ENCODE measurements at regions not wholly inside any gene's neighbourhood (a gene's known extent, or its start where the extent isn't known, plus 50 kb on each side); places are given as distances from the start of the nearest gene placed in this dataset.

- no peak for TF ChIP-seq TBX3 (IDR thresholded peaks at IDR 0.05; ENCODE audit: borderline replicate concordance)
- TF ChIP-seq MEIS1 (CRISPR knock-in tag; IDR thresholded peaks at IDR 0.05; ENCODE audit: borderline replicate concordance) = peak; percentile 74; the same call in 1 of the 2 replicates
- TF ChIP-seq, protein P1, sequence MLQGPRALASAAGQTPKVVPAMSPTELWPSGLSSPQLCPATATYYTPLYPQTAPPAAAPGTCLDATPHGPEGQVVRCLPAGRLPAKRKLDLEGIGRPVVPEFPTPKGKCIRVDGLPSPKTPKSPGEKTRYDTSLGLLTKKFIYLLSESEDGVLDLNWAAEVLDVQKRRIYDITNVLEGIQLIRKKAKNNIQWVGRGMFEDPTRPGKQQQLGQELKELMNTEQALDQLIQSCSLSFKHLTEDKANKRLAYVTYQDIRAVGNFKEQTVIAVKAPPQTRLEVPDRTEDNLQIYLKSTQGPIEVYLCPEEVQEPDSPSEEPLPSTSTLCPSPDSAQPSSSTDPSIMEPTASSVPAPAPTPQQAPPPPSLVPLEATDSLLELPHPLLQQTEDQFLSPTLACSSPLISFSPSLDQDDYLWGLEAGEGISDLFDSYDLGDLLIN (CRISPR knock-in tag; IDR thresholded peaks at IDR 0.05; ENCODE audit: borderline replicate concordance) = peak; percentile 65; the same call in 1 of the 2 replicates
- peak; percentile 63 for TF ChIP-seq ZNF143 (CRISPR knock-in tag; IDR thresholded peaks at IDR 0.05)
- TF ChIP-seq, protein P2, sequence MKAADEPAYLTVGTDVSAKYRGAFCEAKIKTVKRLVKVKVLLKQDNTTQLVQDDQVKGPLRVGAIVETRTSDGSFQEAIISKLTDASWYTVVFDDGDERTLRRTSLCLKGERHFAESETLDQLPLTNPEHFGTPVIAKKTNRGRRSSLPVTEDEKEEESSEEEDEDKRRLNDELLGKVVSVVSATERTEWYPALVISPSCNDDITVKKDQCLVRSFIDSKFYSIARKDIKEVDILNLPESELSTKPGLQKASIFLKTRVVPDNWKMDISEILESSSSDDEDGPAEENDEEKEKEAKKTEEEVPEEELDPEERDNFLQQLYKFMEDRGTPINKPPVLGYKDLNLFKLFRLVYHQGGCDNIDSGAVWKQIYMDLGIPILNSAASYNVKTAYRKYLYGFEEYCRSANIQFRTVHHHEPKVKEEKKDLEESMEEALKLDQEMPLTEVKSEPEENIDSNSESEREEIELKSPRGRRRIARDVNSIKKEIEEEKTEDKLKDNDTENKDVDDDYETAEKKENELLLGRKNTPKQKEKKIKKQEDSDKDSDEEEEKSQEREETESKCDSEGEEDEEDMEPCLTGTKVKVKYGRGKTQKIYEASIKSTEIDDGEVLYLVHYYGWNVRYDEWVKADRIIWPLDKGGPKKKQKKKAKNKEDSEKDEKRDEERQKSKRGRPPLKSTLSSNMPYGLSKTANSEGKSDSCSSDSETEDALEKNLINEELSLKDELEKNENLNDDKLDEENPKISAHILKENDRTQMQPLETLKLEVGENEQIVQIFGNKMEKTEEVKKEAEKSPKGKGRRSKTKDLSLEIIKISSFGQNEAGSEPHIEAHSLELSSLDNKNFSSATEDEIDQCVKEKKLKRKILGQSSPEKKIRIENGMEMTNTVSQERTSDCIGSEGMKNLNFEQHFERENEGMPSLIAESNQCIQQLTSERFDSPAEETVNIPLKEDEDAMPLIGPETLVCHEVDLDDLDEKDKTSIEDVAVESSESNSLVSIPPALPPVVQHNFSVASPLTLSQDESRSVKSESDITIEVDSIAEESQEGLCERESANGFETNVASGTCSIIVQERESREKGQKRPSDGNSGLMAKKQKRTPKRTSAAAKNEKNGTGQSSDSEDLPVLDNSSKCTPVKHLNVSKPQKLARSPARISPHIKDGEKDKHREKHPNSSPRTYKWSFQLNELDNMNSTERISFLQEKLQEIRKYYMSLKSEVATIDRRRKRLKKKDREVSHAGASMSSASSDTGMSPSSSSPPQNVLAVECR (CRISPR knock-in tag; IDR thresholded peaks at IDR 0.05; ENCODE audit: borderline replicate concordance) = peak; percentile 88; the same call in 1 of the 2 replicates
- TF ChIP-seq MTF2 (CRISPR knock-in tag; IDR thresholded peaks at IDR 0.05; ENCODE audit: borderline replicate concordance) = no peak; the same call in 1 of the 2 replicates
- peak; percentile 20; the same call in 1 of the 2 replicates for TF ChIP-seq RAD21 (CRISPR knock-in tag; IDR thresholded peaks at IDR 0.05)
- peak; percentile 77 for TF ChIP-seq HHEX (CRISPR knock-in tag; IDR thresholded peaks at IDR 0.05)
- peak; percentile 76; the same call in 1 of the 2 replicates for TF ChIP-seq ZFP41 (CRISPR knock-in tag; IDR thresholded peaks at IDR 0.05; ENCODE audit: borderline replicate concordance)
- peak; percentile 80 for TF ChIP-seq KAT8 (CRISPR knock-in tag; IDR thresholded peaks at IDR 0.05)
- TF ChIP-seq RARA (CRISPR knock-in tag; IDR thresholded peaks at IDR 0.05) = peak; percentile 90
- TF ChIP-seq, protein P3, sequence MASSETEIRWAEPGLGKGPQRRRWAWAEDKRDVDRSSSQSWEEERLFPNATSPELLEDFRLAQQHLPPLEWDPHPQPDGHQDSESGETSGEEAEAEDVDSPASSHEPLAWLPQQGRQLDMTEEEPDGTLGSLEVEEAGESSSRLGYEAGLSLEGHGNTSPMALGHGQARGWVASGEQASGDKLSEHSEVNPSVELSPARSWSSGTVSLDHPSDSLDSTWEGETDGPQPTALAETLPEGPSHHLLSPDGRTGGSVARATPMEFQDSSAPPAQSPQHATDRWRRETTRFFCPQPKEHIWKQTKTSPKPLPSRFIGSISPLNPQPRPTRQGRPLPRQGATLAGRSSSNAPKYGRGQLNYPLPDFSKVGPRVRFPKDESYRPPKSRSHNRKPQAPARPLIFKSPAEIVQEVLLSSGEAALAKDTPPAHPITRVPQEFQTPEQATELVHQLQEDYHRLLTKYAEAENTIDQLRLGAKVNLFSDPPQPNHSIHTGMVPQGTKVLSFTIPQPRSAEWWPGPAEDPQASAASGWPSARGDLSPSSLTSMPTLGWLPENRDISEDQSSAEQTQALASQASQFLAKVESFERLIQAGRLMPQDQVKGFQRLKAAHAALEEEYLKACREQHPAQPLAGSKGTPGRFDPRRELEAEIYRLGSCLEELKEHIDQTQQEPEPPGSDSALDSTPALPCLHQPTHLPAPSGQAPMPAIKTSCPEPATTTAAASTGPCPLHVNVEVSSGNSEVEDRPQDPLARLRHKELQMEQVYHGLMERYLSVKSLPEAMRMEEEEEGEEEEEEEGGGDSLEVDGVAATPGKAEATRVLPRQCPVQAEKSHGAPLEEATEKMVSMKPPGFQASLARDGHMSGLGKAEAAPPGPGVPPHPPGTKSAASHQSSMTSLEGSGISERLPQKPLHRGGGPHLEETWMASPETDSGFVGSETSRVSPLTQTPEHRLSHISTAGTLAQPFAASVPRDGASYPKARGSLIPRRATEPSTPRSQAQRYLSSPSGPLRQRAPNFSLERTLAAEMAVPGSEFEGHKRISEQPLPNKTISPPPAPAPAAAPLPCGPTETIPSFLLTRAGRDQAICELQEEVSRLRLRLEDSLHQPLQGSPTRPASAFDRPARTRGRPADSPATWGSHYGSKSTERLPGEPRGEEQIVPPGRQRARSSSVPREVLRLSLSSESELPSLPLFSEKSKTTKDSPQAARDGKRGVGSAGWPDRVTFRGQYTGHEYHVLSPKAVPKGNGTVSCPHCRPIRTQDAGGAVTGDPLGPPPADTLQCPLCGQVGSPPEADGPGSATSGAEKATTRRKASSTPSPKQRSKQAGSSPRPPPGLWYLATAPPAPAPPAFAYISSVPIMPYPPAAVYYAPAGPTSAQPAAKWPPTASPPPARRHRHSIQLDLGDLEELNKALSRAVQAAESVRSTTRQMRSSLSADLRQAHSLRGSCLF (CRISPR knock-in tag; IDR thresholded peaks at IDR 0.05; ENCODE audit: borderline replicate concordance) = peak; percentile 83; the same call in 1 of the 2 replicates
- TF ChIP-seq ZBTB38 (CRISPR knock-in tag; IDR thresholded peaks at IDR 0.05) = peak; percentile 51; the same call in 1 of the 2 replicates
- TF ChIP-seq, protein P4, sequence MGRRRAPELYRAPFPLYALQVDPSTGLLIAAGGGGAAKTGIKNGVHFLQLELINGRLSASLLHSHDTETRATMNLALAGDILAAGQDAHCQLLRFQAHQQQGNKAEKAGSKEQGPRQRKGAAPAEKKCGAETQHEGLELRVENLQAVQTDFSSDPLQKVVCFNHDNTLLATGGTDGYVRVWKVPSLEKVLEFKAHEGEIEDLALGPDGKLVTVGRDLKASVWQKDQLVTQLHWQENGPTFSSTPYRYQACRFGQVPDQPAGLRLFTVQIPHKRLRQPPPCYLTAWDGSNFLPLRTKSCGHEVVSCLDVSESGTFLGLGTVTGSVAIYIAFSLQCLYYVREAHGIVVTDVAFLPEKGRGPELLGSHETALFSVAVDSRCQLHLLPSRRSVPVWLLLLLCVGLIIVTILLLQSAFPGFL (CRISPR knock-in tag; IDR thresholded peaks at IDR 0.05) = no peak
- TF ChIP-seq, protein P5, sequence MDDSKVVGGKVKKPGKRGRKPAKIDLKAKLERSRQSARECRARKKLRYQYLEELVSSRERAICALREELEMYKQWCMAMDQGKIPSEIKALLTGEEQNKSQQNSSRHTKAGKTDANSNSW (CRISPR knock-in tag; IDR thresholded peaks at IDR 0.05; ENCODE audit: borderline replicate concordance) = no peak; the same call in 1 of the 2 replicates
- peak; percentile 58; the same call in 1 of the 2 replicates for TF ChIP-seq YEATS4 (CRISPR knock-in tag; IDR thresholded peaks at IDR 0.05; ENCODE audit: borderline replicate concordance)
- peak; percentile 94 for TF ChIP-seq ZBTB7B (CRISPR knock-in tag; IDR thresholded peaks at IDR 0.05)
Observed at GRCh38 chr16:85448557-85449190, 164.4 kb upstream of the GSE1 start (continued).
